Fibroblast of mammary gland (primary cell): ENCODE measurements at regions not wholly inside any gene's neighbourhood (a gene's known extent, or its start where the extent isn't known, plus 50 kb on each side); places are given as distances from the start of the nearest gene placed in this dataset.

Experiments
- DNase-seq: peaks from one replicate; pipeline ENCODE4 v3.0.0-alpha.2; 2010; ENCODE audit warnings: low read depth
- H3K4me3 ChIP-seq: 2 replicates; pipeline ENCODE4 v1.5.1; 2011; ENCODE audit warnings: low read depth, mild to moderate bottlenecking, low read length, moderate library complexity; ENCODE audit not compliant: control insufficient read depth
- CTCF ChIP-seq: conservative IDR thresholded peaks from 2 replicates; pipeline ENCODE4 v1.5.1; 2011; ENCODE audit warnings: low read depth, low read length, inconsistent platforms; ENCODE audit not compliant: control insufficient read depth, insufficient read depth

DNA sequence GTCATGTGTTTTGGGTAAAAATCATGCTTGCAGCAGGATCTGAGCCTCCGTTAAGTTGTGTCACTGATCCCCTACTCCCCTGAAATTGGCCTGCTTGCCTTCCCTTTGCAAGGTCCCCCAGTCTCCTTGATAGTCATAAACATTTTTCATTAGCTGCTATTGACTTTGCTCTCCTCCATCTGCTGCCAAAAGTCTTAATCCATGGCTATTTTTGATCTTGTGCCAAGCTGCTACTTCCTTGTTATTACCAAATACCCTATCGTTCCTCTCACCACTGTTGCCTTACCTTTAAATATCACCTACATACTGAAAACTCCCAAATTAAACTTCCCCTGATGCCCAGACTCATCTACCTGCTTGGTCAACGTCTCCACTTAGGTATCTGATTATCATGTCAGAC is 148.3 kb downstream of the PHLDA1 start:
- H3K4me3 ChIP-seq = no peak overlapping the region
- TF ChIP-seq CTCF = no peak
- DNase-seq = no peak

- TF ChIP-seq CTCF = no peak
- no peak for DNase-seq
- no peak overlapping the region for H3K4me3 ChIP-seq
These were observed 149.2 kb downstream of the PHLDA1 start for GRCh38 chr12:75882421-75882820.

GRCh38 chr12:75881920-75882319 is 149.7 kb downstream of the PHLDA1 start:
- H3K4me3 ChIP-seq = no peak overlapping the region
- TF ChIP-seq CTCF = no peak
- no peak for DNase-seq

DNA sequence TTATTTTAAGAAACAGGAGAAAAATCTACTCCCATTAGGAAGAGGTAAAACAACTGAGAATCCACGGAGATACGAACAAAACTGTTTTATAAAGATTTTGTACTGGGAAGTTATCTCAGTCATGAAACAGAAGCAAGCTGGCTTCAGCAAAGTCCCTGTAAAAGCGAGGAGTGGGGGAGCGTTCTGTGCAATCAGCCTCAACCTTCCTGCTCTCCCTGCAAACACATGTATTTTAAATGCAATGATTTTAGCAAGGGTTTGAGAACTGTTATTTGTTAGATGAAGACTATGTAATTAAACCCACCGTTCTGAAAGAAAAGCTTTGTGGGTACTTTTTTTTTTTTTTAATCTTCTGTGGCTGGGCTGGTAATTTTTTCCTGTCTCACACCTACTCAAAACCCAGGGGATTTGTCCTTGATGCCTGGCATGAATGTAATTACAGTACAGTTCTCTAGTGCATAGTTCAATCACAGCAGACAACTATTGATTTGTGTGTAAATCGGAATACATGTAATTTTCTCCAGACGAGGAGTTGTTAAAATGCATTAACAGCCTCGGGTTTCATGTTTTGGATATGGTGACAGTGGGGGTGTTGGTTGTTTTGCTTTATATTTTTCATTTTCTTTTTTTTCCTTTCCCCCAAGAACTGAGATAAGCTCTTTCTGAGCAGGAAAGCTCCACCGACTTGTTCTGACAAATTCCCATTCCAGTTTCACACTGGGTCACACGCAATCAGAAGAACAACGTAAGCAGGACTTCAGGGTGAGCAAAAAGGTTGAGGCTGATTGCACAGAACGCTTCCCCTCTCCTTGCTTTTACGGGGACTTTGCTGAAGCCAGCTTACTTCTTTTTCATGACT is 153.6 kb downstream of the PHLDA1 start:
- no peak overlapping the region for H3K4me3 ChIP-seq
- peak; percentile 77 for DNase-seq
- TF ChIP-seq CTCF = no peak

DNA sequence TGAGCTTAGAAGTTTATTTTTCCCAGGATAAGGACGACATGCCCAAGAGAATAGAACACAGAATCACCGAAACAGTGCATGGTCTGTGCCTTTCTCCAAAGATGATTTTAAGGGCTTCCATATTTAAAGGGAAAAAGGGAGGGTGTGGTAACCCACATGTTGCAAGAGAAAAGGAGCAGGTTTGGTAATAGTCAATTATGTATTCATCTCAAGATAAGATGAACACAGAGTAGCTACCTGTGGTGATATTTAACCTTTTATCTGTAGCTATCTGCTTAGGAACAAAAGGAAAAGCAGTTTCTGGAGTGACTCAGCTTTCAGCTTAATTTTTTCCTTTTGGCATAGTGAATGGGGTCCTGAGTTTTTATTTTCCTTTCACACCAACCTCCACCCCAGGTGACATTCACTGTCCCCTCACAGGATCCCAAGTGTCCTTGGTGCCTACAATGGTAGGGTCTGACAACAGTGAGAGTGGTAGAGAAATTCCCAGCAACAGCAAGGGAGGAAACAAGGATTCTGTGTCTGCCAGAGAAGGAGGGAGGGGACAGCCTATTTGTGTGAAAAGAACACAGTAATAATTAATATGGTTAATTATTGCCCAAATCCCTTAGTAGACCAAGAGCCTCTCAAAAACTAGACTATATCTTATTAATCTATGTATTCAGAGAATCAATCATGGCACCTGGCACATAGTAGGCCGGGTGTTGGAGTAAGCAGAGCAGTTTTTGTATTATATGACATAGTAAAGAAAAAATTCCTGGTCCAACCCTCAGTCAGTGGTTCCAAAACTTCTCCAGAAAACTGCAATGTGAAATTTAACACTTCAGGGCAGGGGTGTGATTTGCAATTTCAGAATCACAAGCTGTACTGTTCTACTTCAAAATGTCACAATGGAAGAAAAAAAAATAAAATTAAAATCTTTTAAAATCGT is 154.5 kb downstream of the PHLDA1 start:
- no peak for DNase-seq
- H3K4me3 ChIP-seq = no peak overlapping the region
- no peak for TF ChIP-seq CTCF

- no peak for DNase-seq
- no peak overlapping the region for H3K4me3 ChIP-seq
- TF ChIP-seq CTCF = no peak
These were observed 157.1 kb downstream of the PHLDA1 start for GRCh38 chr12:75874441-75874840.
